ENCODE measurements at regions not wholly inside any gene's neighbourhood (a gene's known extent, or its start where the extent isn't known, plus 50 kb on each side); places are given as distances from the start of the nearest gene placed in this dataset.
"Not testable (repeated sequence)": the region's sequence is repeated elsewhere in the genome, so short reads cannot be mapped to it uniquely, and the experiment has no call there.

DNA sequence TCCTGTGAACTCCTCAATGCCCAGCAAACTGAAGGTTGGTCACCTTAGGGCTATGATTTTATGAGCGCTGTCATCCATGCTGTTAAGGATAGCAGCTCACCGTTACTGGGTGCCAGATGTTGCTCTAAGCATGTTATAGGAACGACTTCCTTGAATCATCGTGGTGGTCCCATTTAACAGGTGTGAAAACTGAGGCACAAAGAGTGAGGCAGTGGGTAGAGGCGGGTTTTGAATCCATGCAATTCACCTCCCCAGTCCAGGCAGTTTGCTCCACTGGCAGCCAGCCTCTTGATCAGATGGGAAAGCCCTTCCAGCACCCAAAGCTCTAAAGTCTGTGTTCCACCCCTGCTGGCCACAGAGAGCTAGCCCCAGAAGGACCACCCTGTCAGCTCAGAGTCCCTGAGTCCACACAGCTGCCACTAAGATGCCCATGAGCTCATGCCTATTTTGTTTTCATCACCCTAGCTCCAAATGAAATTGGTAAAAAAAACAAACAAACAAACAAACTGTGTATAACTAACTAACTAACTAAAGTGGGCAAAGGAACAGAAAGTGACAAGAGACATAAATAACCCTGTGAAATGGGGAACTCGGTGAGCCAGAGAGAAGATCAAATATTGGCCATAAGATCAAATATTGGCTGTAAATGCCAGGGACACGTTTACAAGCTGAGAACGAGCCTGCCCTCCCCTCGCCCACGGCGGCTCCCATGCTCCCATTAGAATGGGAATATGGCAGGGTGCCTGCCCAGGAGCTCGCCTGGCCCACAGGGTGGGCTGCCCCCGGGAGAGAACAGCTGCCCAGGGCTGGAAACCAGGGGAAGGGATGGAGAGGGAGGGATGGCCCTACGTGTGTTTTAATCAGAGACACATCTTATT lies 72.3 kb upstream of the RFLNA start:
- TF ChIP-seq CTCF (IDR thresholded peaks at IDR 0.05; ENCODE audit: low read length) (no peak), EZH2 (IDR thresholded peaks at IDR 0.05; ENCODE audit: borderline replicate concordance, low read length) (no peak)
- peaks cover 8% of the 10 kb centered on the region for H3K27me3 ChIP-seq (ENCODE audit: insufficient read depth, low read length)
- H3F3A ChIP-seq (ENCODE audit: insufficient read depth, low read length) = no peaks in the 10 kb centered on the region
- no peaks in the 10 kb centered on the region for H3K9me2 ChIP-seq (ENCODE audit: low read depth, low read length)
- no peaks in the 10 kb centered on the region for H3K9me3 ChIP-seq (ENCODE audit: low read length)
- H3K4me3 ChIP-seq (ENCODE audit: low read depth, low read length, poor library complexity, severe bottlenecking) = no peak overlapping the region
- H3K9ac ChIP-seq (ENCODE audit: low read length) = no peak overlapping the region
- no peak overlapping the region for H3K27ac ChIP-seq (ENCODE audit: low read depth, low read length, poor library complexity, severe bottlenecking)
- H3K4me1 ChIP-seq (ENCODE audit: insufficient read depth, low read length, severe bottlenecking) = no peaks in the 10 kb centered on the region
- H3K36me3 ChIP-seq (ENCODE audit: insufficient read depth, low read length) = no peaks in the 10 kb centered on the region
- no peak overlapping the region for H2AFZ ChIP-seq (ENCODE audit: low read length)
- H3K4me2 ChIP-seq (ENCODE audit: low read length) = no peak overlapping the region
- no peaks in the 10 kb centered on the region for H3K79me2 ChIP-seq (ENCODE audit: insufficient read depth, low read length)
- H4K20me1 ChIP-seq (ENCODE audit: insufficient read depth, low read length) = no peaks in the 10 kb centered on the region

- not testable (repeated sequence) for H3K4me1 ChIP-seq (ENCODE audit: insufficient read depth, low read length, severe bottlenecking); H3K4me2 ChIP-seq (ENCODE audit: low read length); H3K36me3 ChIP-seq (ENCODE audit: insufficient read depth, low read length); H3K9ac ChIP-seq (ENCODE audit: low read length); H2AFZ ChIP-seq (ENCODE audit: low read length); H3K27ac ChIP-seq (ENCODE audit: low read depth, low read length, poor library complexity, severe bottlenecking); H4K20me1 ChIP-seq (ENCODE audit: insufficient read depth, low read length); H3K9me3 ChIP-seq (ENCODE audit: low read length); H3K79me2 ChIP-seq (ENCODE audit: insufficient read depth, low read length); H3K9me2 ChIP-seq (ENCODE audit: low read depth, low read length); H3K4me3 ChIP-seq (ENCODE audit: low read depth, low read length, poor library complexity, severe bottlenecking); H3F3A ChIP-seq (ENCODE audit: insufficient read depth, low read length)
- peaks cover 11% of the 10 kb centered on the region for H3K27me3 ChIP-seq (ENCODE audit: insufficient read depth, low read length)
Measured at GRCh38 chr12:124223733-124224138, 71.2 kb upstream of the RFLNA start.

GRCh38 chr12:124224535-124225110 lies 70.3 kb upstream of the RFLNA start:
- H3K27ac ChIP-seq (ENCODE audit: low read depth, low read length, poor library complexity, severe bottlenecking) = no peak overlapping the region
- H3K4me2 ChIP-seq (ENCODE audit: low read length) = no peak overlapping the region

More at GRCh38 chr12:124224535-124225110, 70.3 kb upstream of the RFLNA start:
- Histone ChIP-seq H3K4me3 (ENCODE audit: low read depth, low read length, poor library complexity, severe bottlenecking) (no peak overlapping the region), H3K4me1 (ENCODE audit: insufficient read depth, low read length, severe bottlenecking) (no peaks in the 10 kb centered on the region), H3K9ac (ENCODE audit: low read length) (no peak overlapping the region), H3K9me3 (ENCODE audit: low read length) (no peaks in the 10 kb centered on the region), H3K36me3 (ENCODE audit: insufficient read depth, low read length) (no peaks in the 10 kb centered on the region), H3K27me3 (ENCODE audit: insufficient read depth, low read length) (peaks cover 11% of the 10 kb centered on the region), H3F3A (ENCODE audit: insufficient read depth, low read length) (no peaks in the 10 kb centered on the region), H4K20me1 (ENCODE audit: insufficient read depth, low read length) (no peaks in the 10 kb centered on the region), H3K9me2 (ENCODE audit: low read depth, low read length) (no peaks in the 10 kb centered on the region), H2AFZ (ENCODE audit: low read length) (no peak overlapping the region), H3K79me2 (ENCODE audit: insufficient read depth, low read length) (no peaks in the 10 kb centered on the region)
- no peak for TF ChIP-seq CTCF (IDR thresholded peaks at IDR 0.05; ENCODE audit: low read length)
- no peak for TF ChIP-seq EZH2 (IDR thresholded peaks at IDR 0.05; ENCODE audit: borderline replicate concordance, low read length)
